Parathyroid adenoma (tissue), 2 donors: ENCODE measurements at regions not wholly inside any gene's neighbourhood (a gene's known extent, or its start where the extent isn't known, plus 50 kb on each side); places are given as distances from the start of the nearest gene placed in this dataset.
A peak's percentile ranks its signal among the peaks of the same experiment; 100 is the strongest.

Experiments used
- H2AFZ ChIP-seq: fragments of 300-600 bp; sonication (generic); one replicate; pipeline ENCODE4 v1.7.0; 2017; ENCODE audit warnings: antibody characterized with exemption, mild to moderate bottlenecking
- H3K27ac ChIP-seq: fragments of 300-600 bp; sonication (generic); one replicate; pipeline ENCODE4 v1.7.0; 2017
- H3K27me3 ChIP-seq: fragments of 300-600 bp; sonication (generic); one replicate; pipeline ENCODE4 v1.7.0; 2017; ENCODE audit warnings: low read length; ENCODE audit not compliant: control insufficient read depth, insufficient read depth
- H3K36me3 ChIP-seq: fragments of 300-600 bp; sonication (generic); one replicate; pipeline ENCODE4 v1.7.0; 2017; ENCODE audit warnings: low read length; ENCODE audit not compliant: control insufficient read depth, insufficient read depth
- H3K4me1 ChIP-seq: fragments of 300-600 bp; sonication (generic); one replicate; pipeline ENCODE4 v1.7.0; 2017; ENCODE audit warnings: control low read depth
- H3K4me2 ChIP-seq: fragments of 300-600 bp; sonication (generic); one replicate; pipeline ENCODE4 v1.7.0; 2017; ENCODE audit warnings: low read length
- H3K4me3 ChIP-seq: fragments of 300-600 bp; sonication (generic); one replicate; pipeline ENCODE4 v1.7.0; 2017; ENCODE audit warnings: low read depth, low read length
- H3K79me2 ChIP-seq: fragments of 300-600 bp; sonication (generic); one replicate; pipeline ENCODE4 v1.7.0; 2017; ENCODE audit warnings: control low read depth
- H3K9ac ChIP-seq: fragments of 300-600 bp; sonication (generic); one replicate; pipeline ENCODE4 v1.7.0; 2017; ENCODE audit warnings: mild to moderate bottlenecking
- H3K9me3 ChIP-seq: fragments of 300-600 bp; sonication (generic); one replicate; pipeline ENCODE4 v1.7.0; 2017; ENCODE audit warnings: low read length; ENCODE audit not compliant: control insufficient read depth
- TF ChIP-seq, protein P1 (sequence below): fragments of 300-600 bp; sonication (generic); IDR thresholded peaks from one replicate; pipeline ENCODE4 v1.7.0; 2017; ENCODE audit warnings: antibody characterized with exemption, mild to moderate bottlenecking
- donor health status: primary hyperparathyroidism.

DNA sequence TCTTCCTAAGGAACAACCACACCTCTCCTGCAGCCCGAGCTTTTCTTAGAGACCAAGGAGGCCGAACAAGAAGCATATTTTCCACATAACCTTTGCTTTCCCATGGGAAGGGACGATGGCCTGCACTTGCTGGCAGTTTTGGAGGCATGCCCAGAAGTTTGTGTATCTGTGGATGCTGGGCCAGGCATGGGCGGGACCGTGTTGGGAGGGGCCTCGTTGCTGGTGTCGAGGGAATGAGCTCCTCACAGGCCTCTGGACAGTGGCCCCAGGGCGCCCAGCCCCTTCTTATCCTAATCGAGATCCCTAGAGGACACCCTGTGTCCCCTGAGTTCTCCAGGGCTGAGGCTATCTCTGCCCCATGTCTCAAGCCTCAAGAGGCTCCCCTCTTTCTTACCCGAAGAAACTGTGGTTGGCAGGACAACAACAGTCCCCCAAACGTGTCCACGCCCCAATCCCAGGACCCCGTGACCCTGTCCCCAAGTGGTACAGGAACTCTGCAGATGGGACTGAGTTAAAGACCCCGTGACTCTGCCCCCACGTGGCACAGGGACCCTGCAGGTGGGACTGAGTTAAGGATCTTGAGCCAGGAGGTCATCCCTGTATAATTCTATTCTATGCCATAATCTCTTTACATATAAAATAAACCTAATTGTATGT, 99.5 kb upstream of the BHLHE23 start:
- TF ChIP-seq, protein P1, sequence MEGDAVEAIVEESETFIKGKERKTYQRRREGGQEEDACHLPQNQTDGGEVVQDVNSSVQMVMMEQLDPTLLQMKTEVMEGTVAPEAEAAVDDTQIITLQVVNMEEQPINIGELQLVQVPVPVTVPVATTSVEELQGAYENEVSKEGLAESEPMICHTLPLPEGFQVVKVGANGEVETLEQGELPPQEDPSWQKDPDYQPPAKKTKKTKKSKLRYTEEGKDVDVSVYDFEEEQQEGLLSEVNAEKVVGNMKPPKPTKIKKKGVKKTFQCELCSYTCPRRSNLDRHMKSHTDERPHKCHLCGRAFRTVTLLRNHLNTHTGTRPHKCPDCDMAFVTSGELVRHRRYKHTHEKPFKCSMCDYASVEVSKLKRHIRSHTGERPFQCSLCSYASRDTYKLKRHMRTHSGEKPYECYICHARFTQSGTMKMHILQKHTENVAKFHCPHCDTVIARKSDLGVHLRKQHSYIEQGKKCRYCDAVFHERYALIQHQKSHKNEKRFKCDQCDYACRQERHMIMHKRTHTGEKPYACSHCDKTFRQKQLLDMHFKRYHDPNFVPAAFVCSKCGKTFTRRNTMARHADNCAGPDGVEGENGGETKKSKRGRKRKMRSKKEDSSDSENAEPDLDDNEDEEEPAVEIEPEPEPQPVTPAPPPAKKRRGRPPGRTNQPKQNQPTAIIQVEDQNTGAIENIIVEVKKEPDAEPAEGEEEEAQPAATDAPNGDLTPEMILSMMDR, result no peak
- Histone ChIP-seq H3K9ac (no peak overlapping the region), H3K79me2 (no peaks in the 10 kb centered on the region), H3K27ac (no peak overlapping the region), H3K36me3 (no peaks in the 10 kb centered on the region), H3K4me3 (no peak overlapping the region), H2AFZ (peak overlapping the region; percentile 28), H3K9me3 (no peaks in the 10 kb centered on the region), H3K4me1 (peaks cover 3% of the 10 kb centered on the region), H3K4me2 (no peak overlapping the region), H3K27me3 (no peaks in the 10 kb centered on the region)

DNA sequence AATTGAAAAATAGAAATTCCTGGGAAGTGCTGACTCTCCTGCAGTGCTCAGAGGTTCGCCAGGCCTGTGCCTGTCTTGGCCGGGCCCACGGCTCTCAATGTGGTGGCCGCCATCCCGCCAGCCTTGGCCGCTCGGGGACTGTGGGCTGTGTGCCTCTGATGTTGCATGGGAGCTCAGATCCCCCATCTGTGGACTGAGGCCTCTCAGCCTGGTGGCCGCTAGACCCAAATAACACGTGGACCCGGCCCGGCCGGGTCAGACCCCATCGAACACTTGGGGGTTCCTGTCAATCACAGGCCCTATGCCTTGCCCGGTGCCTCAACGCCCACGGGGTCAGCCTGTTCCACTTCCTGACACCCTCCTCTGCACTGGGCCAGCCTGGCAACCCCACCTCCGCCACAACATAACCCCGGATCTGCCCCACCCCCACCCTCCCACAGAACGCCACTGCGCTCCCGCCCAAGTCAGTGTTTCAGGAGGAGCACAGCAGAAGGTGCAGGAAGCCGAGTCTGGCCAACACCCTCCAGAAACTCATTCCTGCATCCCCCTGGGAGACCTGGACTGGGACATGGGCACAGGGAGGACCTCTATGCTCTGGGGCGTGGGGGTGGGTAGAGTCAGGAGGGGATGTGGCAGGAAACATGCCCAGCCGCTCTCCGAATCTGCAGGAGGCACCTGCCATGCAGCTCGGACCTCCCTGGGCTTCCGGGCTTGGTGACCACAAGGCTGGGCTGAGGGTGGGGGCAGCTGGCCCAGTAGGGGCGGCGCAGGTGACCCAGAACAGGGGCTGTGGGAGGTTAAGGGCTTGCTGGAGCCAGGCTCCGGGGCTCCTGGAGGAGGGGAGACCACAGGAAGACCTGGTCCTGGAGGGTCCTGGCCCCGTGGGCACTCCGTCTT, 98.7 kb upstream of the BHLHE23 start:
- Histone ChIP-seq H3K4me3 (no peak overlapping the region), H3K4me1 (peaks cover 3% of the 10 kb centered on the region), H3K9ac (no peak overlapping the region), H2AFZ (peak overlapping the region; percentile 28), H3K36me3 (no peaks in the 10 kb centered on the region), H3K4me2 (no peak overlapping the region), H3K27ac (no peak overlapping the region), H3K9me3 (no peaks in the 10 kb centered on the region), H3K27me3 (no peaks in the 10 kb centered on the region), H3K79me2 (no peaks in the 10 kb centered on the region)
- TF ChIP-seq, protein P1, result no peak

DNA sequence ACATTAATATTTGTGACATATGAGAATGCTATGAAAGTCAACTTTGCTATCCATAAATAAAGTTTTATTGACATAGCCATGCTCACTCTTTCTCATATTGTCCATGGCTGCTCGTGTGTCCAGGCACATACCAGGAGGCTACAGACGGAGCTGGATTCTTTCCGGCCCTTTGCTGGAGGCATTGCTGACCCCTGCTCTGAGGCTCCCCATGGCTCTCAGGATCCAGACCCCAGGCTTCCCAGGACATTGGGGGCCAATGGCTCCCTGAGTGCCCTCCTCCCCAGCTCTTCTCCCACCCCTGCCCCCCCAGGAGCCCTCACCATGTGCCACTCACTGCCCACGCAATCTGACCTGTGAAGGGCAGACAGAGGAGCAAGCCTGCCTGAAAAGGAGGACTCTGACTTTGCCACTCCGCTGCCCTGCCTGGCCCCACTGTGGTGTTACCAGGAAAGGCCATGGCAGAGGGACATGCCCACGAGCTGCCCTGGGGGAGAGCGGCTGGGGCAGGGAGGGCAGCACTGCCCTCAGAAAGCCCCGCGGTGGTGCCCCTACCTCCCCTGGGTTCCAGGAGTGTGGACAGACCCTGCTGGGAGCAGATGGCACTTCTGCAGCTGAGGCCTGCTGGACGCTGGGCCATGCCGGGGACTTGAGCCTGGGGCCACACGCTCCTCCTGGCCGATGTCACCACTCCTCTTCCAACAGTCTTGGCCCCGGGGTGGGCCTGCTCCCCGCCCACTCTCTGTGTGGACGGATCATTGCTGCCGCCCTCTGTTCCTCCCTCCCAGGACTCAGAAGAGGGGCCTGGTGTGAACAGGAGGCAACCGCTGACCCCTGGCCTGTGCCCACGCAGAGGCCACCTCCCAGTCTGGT, 97.8 kb upstream of the BHLHE23 start:
- Histone ChIP-seq H3K27ac (no peak overlapping the region), H2AFZ (no peak overlapping the region), H3K9ac (no peak overlapping the region), H3K36me3 (no peaks in the 10 kb centered on the region), H3K9me3 (no peaks in the 10 kb centered on the region), H3K4me1 (peaks cover 3% of the 10 kb centered on the region), H3K27me3 (no peaks in the 10 kb centered on the region), H3K79me2 (no peaks in the 10 kb centered on the region), H3K4me3 (no peak overlapping the region), H3K4me2 (no peak overlapping the region)
- TF ChIP-seq, protein P1, result no peak

DNA sequence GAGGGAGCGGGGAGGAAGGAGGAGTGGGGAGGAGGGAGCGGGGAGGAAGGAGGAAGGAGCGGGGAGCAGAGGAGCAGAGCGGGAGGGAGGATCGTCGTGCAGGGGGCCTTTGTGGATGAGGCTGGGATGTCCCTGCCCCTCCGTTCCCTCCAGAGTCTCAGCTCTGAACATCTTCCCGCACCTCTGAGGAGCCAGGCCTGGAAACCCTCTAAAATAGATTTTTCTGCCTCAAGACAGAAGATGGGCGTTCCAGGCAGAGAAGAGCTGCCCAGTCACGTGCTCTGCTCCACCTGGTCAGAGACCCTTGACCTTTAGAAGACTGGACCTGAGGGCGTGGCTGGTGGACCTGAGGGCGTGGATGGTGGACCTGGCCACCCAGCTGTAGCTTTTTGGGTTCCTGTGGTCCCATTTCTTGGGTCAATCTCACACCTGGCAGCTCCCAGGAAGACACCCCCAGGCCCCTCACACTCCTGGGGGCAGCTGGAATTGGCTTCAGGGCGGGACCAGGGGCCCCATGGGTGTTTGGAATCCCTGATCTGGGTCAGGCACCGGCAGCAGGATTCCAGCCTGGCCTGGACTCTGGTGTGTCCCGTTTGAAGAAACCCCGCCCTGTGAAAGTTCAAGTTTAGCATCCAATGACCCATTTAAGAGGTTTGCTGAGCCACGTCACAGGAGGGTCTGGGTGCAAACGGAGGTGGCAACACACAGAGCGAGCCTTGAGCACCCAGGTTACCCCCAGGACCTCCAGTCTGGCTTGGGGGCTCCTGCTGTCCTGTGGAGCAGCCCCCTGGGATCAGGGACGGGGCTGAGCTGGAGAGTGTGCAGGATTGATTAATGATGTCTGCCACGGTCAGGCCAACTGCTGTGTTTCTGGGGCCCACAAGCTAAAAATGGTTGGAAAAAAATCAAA, 96.9 kb upstream of the BHLHE23 start:
- H3K9ac ChIP-seq, result no peak overlapping the region
- no peak overlapping the region for H3K4me3 ChIP-seq
- H2AFZ ChIP-seq, result no peak overlapping the region
- H3K9me3 ChIP-seq, result no peaks in the 10 kb centered on the region
- TF ChIP-seq, protein P1, result no peak
- H3K4me1 ChIP-seq, result peaks cover 3% of the 10 kb centered on the region
- no peaks in the 10 kb centered on the region for H3K36me3 ChIP-seq
- H3K4me2 ChIP-seq, result no peak overlapping the region
- no peak overlapping the region for H3K27ac ChIP-seq
- no peaks in the 10 kb centered on the region for H3K79me2 ChIP-seq
- no peaks in the 10 kb centered on the region for H3K27me3 ChIP-seq
